ENCODE measurements at regions not wholly inside any gene's neighbourhood (a gene's known extent, or its start where the extent isn't known, plus 50 kb on each side); places are given as distances from the start of the nearest gene placed in this dataset.

DNA sequence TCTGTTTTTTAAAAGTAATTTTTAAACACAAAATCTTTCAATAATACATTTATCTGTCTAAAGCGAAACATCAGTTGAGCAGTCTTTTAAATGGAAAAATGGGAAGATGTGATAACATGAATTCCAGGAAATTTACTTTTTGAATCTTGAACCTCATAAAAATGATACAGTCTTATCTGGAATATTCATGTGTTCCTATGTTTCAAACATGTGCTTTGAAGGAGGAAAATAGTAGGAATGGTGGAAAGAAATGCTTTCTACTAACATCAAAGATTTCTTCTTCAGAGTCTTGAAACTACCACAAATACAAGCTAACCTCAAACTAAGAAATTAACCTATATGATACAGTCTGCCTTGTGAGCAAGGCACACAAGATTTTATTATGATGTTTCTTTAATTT, 317.5 kb upstream of the SEMA3A start:
- TF ChIP-seq TAF1 (IDR thresholded peaks at IDR 0.05; ENCODE audit: borderline replicate concordance, insufficient read depth, low read length) (no peak), SIN3A (IDR thresholded peaks at IDR 0.05; ENCODE audit: borderline replicate concordance, insufficient read depth, low read length) (no peak), FOXP2 (optimal IDR thresholded peaks at IDR 0.05; ENCODE audit: borderline replicate concordance, extremely low read depth, extremely low read length, insufficient read depth) (no peak), POLR2AphosphoS5 (IDR thresholded peaks at IDR 0.05; ENCODE audit: low read depth, low read length) (no peak)
- TF ChIP-seq, protein P1, sequence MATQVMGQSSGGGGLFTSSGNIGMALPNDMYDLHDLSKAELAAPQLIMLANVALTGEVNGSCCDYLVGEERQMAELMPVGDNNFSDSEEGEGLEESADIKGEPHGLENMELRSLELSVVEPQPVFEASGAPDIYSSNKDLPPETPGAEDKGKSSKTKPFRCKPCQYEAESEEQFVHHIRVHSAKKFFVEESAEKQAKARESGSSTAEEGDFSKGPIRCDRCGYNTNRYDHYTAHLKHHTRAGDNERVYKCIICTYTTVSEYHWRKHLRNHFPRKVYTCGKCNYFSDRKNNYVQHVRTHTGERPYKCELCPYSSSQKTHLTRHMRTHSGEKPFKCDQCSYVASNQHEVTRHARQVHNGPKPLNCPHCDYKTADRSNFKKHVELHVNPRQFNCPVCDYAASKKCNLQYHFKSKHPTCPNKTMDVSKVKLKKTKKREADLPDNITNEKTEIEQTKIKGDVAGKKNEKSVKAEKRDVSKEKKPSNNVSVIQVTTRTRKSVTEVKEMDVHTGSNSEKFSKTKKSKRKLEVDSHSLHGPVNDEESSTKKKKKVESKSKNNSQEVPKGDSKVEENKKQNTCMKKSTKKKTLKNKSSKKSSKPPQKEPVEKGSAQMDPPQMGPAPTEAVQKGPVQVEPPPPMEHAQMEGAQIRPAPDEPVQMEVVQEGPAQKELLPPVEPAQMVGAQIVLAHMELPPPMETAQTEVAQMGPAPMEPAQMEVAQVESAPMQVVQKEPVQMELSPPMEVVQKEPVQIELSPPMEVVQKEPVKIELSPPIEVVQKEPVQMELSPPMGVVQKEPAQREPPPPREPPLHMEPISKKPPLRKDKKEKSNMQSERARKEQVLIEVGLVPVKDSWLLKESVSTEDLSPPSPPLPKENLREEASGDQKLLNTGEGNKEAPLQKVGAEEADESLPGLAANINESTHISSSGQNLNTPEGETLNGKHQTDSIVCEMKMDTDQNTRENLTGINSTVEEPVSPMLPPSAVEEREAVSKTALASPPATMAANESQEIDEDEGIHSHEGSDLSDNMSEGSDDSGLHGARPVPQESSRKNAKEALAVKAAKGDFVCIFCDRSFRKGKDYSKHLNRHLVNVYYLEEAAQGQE (IDR thresholded peaks at IDR 0.05; ENCODE audit: insufficient read depth in 1 of 2, low read depth in 2 of 2, low read length in 2 of 2): no peak

DNA sequence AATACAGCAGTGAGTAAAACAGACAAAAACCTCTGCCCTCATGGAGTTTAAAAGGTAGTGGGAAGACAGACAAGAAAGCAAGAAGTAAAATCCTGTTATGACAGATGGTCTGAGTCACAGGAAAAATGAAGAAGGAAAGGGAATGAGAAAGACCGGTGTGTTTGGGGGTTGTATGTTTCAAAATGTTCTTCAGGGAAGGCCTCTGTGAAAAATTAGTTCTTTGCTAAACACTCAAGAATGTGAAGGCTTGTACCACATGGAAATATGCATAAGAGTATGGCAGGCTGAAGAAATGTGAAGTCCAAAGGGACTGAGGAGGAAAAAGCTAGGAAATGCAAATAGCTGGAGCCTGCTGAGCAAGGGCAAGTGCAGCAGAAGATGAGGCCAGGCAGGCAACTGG, 315.9 kb upstream of the SEMA3A start:
- no peak for TF ChIP-seq TAF1 (IDR thresholded peaks at IDR 0.05; ENCODE audit: borderline replicate concordance, insufficient read depth, low read length)
- TF ChIP-seq FOXP2 (optimal IDR thresholded peaks at IDR 0.05; ENCODE audit: borderline replicate concordance, extremely low read depth, extremely low read length, insufficient read depth): no peak
- TF ChIP-seq, protein P1 (IDR thresholded peaks at IDR 0.05; ENCODE audit: insufficient read depth in 1 of 2, low read depth in 2 of 2, low read length in 2 of 2): no peak
- TF ChIP-seq SIN3A (IDR thresholded peaks at IDR 0.05; ENCODE audit: borderline replicate concordance, insufficient read depth, low read length): no peak
- TF ChIP-seq POLR2AphosphoS5 (IDR thresholded peaks at IDR 0.05; ENCODE audit: low read depth, low read length): no peak

DNA sequence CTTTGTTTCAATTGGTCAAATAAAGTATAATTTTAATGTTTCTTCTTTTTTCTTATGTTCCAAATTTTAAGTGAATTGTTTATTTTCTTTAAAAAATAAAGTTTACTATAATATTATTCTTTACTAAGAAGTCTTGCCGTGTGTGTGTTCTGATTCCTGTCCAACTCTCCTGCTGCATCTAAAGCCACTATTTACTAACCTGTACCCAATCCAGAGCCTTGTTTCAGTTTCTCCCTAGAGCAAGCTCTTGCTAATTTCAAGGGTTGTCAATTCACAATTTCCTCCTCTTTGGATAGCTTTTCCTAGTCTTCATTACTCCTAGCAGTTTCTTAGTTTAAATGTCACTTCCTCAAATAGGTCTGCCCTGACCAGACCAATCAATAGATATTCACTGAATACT, 314.9 kb upstream of the SEMA3A start:
- TF ChIP-seq SIN3A (IDR thresholded peaks at IDR 0.05; ENCODE audit: borderline replicate concordance, insufficient read depth, low read length) (no peak), POLR2AphosphoS5 (IDR thresholded peaks at IDR 0.05; ENCODE audit: low read depth, low read length) (no peak), TAF1 (IDR thresholded peaks at IDR 0.05; ENCODE audit: borderline replicate concordance, insufficient read depth, low read length) (no peak), FOXP2 (optimal IDR thresholded peaks at IDR 0.05; ENCODE audit: borderline replicate concordance, extremely low read depth, extremely low read length, insufficient read depth) (no peak)
- TF ChIP-seq, protein P1 (IDR thresholded peaks at IDR 0.05; ENCODE audit: insufficient read depth in 1 of 2, low read depth in 2 of 2, low read length in 2 of 2): no peak

DNA sequence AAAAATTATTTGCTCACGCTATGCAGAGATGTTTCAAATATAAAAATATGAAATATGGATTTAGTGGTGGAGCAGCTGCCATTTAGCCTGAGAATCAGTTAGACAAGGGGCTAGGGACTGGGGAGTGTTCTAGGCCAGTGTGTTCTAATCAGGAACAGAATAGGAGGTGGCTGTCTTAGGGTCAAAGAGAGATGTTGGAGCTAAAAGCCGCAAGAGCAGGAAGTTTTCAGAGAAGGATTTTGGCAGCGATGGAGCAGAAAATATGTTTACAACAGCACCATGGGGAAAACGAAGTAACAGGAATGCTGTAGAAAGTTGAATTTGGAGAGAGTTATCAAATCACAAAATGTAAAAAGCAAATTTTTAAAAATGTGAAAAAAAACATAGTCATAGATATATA, 314.0 kb upstream of the SEMA3A start:
- TF ChIP-seq FOXP2 (optimal IDR thresholded peaks at IDR 0.05; ENCODE audit: borderline replicate concordance, extremely low read depth, extremely low read length, insufficient read depth) (no peak), TAF1 (IDR thresholded peaks at IDR 0.05; ENCODE audit: borderline replicate concordance, insufficient read depth, low read length) (no peak), SIN3A (IDR thresholded peaks at IDR 0.05; ENCODE audit: borderline replicate concordance, insufficient read depth, low read length) (no peak), POLR2AphosphoS5 (IDR thresholded peaks at IDR 0.05; ENCODE audit: low read depth, low read length) (no peak)
- TF ChIP-seq, protein P1 (IDR thresholded peaks at IDR 0.05; ENCODE audit: insufficient read depth in 1 of 2, low read depth in 2 of 2, low read length in 2 of 2): no peak

DNA sequence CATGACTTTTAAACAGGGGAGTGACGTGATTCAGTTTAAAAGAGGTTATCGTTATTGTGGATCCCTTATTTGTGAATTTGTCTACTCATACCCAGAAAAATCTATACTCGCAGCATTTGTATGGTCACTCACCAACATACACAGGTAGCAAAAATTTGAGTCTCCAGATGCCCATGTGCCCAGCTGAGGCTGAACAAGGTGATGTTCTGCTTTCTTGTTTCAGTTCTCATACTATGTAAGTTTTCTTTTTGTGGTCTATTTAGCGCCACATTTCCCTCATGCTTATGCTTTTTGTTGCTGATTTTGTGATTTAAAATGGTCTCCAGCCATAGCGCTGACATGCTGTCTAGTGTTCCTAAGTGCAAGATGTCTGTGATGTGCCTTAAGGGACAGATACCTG, 312.9 kb upstream of the SEMA3A start:
- TF ChIP-seq POLR2AphosphoS5 (IDR thresholded peaks at IDR 0.05; ENCODE audit: low read depth, low read length) (no peak), FOXP2 (optimal IDR thresholded peaks at IDR 0.05; ENCODE audit: borderline replicate concordance, extremely low read depth, extremely low read length, insufficient read depth) (no peak), SIN3A (IDR thresholded peaks at IDR 0.05; ENCODE audit: borderline replicate concordance, insufficient read depth, low read length) (no peak), TAF1 (IDR thresholded peaks at IDR 0.05; ENCODE audit: borderline replicate concordance, insufficient read depth, low read length) (no peak)
- TF ChIP-seq, protein P1 (IDR thresholded peaks at IDR 0.05; ENCODE audit: insufficient read depth in 1 of 2, low read depth in 2 of 2, low read length in 2 of 2): no peak

Measured in PFSK-1 (cell line).